GM21423 (cell line): ENCODE measurements at regions not wholly inside any gene's neighbourhood (a gene's known extent, or its start where the extent isn't known, plus 50 kb on each side); places are given as distances from the start of the nearest gene placed in this dataset.

Experiments used
- ATAC-seq: cut with Tn5 transposase; IDR thresholded peaks from one replicate; pipeline ENCODE4 v1.9.1; 2021; ENCODE audit warnings: mild to moderate bottlenecking, moderate library complexity; ENCODE audit not compliant: unreplicated experiment

DNA sequence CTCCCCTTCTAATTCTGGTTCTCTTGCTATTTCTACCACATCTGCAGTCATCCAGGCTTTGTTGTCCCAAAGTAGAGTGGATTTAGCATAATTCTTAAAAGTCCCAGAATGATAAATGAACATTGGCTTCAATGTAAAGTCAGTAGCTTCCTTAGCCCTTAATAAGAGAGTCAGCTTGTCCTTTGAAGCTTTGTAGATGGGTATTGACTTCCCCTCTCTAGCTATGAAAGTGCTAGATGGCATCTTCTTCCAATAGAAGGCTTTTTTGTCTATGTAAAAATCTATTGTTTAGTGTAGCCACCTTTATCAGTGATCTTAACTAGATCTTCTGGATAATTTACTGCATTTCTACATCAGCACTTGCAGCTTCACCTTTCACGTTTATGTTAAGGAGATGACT lies 181.4 kb upstream of the B3GALT2 start:
- peak; percentile 29 for ATAC-seq

DNA sequence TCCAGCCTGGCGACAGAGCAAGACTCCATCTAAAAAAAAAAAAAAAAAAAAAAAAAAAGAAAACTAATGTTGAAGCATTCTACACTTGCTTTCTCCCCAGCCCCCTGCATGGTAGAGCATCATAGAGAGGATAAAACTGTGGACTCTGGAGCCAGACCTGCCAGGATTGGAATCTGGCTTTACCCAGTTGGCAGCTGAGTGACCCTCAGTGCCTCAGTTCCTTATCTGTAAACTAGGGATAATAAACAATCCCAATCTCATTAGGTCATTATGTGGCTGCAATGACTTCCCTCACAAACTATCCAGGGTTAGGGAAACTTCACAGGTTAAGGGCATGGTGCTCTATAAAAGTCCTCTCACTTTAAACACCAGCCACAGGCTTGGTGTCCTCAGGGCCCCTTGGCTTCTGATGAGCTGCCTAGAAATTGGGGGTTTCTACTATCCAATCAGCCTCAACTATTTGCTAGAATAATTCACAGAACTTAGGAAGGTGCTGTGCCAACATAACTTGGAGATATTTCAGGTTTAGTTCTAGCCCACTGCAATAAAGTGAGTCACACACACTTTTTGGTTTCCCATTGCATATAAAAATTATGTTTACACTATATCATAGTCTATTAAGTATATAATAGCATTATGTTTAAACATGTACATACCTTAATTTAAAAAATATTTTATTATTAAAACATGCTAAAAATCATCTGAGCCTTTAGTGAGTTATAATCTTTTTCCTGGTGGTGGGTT lies 180.5 kb upstream of the B3GALT2 start:
- no peak for ATAC-seq

GRCh38 chr1:193365966-193366365 lies 179.6 kb upstream of the B3GALT2 start:
- ATAC-seq, result no peak

GRCh38 chr1:193359631-193360030 lies 173.2 kb upstream of the B3GALT2 start:
- no peak for ATAC-seq

GRCh38 chr1:193358419-193358818 lies 172.0 kb upstream of the B3GALT2 start:
- no peak for ATAC-seq

DNA sequence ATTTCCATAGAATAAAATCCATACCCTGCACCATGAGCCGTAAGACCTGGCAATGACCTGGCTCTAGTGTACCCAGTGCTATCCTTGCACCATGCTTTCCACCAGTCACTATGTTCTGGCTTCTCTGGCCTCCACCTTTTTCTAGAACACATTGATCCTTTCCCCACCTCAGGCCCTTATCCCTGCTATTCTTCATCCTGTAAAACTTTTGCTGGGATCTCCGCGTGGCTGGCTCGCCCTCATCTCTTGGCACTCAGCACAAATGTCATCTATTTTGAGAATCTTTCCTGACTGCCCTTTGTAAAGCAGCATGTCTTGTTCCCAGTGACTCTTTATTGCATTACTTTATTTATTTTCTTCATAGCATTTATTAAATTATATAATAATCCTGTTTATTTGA lies 169.8 kb upstream of the B3GALT2 start:
- ATAC-seq, result no peak

DNA sequence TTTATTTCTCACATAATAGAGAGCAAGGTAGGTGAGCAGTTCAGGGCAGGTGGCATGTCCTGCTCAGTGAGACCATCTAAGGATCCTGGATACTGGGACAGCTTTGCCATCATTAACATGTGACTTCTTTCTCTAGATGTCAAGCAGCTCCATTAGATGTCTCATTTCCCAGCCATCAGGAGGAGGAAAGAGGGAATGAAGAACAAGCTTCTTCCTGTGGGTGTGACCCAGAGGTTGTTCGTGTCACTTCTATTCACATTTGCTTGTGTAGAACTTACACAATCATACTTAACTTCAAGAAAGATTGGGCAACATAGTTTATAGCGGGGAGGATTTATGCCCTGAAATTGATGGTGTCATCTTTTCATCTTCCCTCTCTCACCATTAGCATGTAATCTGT lies 169.2 kb upstream of the B3GALT2 start:
- ATAC-seq, result no peak

- no peak for ATAC-seq
Observed at GRCh38 chr1:193355178-193355577, 168.8 kb upstream of the B3GALT2 start.

DNA sequence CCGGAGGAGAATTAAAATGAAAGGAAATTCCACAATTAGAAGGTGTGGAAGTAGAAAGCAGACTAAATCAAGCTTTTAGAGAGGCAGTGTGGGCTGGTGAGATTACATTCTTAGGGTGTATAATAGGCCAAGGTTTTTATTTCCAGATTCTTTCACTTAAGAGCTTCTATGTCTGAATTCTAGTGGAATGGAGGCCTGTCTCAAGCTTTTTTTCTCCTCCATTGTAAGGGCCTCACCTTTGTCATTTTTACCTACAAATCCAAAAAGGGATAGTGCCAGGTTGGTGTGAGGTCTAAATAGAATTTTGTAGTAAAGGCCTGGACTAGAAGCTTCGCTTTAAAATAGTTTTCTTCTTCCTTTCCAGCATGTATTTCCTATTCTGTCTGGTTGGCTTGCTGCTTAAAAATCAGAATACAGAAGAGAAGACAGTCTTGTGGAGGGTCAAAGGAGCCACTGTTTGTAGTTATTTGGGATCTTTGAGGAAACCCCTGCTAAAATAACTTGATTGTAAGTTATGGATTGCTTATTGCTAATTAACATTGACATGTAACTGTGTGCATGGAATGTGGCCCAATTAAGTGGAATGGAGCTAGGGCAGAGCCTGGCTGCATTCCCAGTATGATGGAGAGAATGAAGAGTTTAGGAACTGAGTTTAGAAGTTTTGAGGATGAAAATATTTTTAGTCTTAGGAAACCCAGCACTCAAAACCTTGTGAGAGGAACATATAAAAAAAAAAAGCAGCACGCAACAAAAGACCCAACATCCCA lies 162.5 kb upstream of the B3GALT2 start:
- ATAC-seq, result no peak

DNA sequence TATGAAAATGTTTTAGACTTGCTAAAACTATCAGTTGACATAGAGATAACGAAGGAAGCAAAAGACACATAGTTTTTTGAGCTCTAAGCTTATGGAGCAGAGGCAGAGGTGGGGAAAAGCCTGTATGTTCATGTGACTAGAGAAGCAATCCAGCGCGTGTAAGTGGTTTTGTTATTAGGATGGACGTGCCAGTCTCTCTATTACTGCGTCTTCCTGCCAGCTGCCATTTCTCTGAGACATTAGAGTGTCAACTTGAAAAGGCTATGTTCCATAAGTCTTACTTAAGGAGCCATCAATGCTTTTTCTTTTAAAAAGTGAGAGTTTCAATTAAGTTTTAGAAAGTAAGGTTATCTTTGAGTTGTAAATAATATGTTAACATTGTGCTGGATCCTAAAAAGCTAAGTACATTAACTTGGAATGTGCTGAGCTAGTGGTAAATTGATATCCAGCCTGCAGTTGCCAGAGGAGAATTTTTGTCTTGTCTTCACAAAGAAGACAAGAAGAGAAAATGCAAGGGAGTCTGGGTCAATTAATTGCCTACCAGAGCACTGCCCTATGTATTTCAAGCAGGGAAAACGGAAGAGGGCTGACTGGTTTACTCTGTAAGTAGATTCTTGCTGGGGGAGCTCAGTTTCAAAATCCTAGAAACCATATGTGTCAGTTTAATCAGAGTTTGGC lies 161.8 kb upstream of the B3GALT2 start:
- ATAC-seq, result no peak

- no peak for ATAC-seq
Observed at GRCh38 chr1:193346085-193346484, 159.7 kb upstream of the B3GALT2 start.

DNA sequence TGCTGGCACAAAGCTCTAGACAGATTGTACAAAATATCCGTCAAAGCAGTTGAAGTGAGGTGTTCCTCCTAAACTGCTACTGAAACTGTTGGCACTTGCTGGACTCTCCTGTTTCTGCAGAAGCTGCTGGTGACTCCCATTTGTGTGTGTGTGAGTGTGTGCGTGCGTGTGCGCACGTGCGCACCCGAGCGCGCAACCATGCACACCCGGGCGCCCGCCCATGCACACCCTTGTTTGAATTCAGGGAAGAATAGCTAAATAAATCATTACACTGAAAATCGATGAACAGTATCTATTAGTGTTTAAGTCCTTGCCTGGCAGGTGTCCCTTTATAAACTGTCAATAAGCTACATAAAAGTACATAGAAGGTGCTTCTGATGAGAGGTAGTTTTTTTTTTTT lies 156.4 kb upstream of the B3GALT2 start:
- ATAC-seq, result no peak

DNA sequence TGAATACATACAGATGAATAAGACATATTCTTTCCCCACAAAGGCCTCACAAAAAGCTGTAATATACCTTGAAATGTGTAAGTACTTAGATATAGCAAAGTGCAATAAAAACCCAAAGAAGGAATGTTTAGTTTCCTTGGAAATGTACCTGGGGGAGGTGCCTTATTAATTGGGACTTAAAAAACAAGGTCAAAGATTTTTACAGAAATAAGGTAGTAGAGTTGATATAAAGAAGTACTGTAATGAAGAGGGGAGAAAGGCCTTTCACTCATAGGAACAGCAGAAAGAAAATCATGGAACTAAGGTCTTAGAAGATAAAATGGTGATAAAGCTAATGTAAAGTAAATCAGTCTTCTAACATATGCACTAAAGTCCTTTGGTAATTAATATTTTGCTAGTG lies 153.9 kb upstream of the B3GALT2 start:
- ATAC-seq, result no peak

DNA sequence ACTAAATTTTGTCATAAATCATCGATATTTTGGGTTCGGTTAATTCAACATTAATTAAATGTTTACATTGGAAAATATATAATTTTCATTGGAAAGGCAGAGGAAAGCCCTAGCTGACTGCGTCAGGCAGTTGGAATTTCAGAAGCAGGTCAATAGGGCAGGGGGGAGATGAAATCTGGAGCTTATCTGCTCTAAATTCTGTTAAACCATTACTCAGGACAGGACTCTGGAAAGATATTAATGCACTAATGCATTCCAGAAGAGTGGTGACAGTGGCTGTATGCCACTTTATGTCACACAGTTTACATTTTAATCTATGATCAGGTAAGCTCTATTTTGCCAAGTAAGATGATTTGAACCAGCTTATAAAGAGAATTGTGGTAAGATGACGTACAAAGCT lies 153.0 kb upstream of the B3GALT2 start:
- ATAC-seq, result no peak

DNA sequence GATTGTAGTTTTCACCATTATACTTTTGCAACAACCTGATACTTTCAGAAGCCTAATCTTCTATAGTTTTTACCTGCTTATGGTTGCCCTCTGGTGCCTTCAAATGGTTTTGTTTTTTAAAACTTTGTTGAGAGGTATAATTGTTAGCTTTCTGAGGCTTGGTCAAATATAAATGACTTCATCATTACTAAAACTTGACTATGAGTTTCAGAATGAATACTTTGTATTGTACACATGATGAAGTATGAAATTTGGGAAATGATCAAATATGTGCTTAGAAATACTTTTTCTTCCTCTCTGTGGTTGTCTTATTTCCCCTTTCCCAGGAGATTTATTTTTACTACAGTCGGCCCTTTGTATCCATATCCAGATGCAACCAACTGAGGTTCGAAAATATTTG lies 151.8 kb upstream of the B3GALT2 start:
- ATAC-seq, result no peak

GRCh38 chr1:193335806-193336428 lies 149.5 kb upstream of the B3GALT2 start:
- no peak for ATAC-seq

GRCh38 chr1:193333166-193333565 lies 146.8 kb upstream of the B3GALT2 start:
- ATAC-seq, result no peak

- no peak for ATAC-seq
Observed at GRCh38 chr1:193326296-193326695, 139.9 kb upstream of the B3GALT2 start.

DNA sequence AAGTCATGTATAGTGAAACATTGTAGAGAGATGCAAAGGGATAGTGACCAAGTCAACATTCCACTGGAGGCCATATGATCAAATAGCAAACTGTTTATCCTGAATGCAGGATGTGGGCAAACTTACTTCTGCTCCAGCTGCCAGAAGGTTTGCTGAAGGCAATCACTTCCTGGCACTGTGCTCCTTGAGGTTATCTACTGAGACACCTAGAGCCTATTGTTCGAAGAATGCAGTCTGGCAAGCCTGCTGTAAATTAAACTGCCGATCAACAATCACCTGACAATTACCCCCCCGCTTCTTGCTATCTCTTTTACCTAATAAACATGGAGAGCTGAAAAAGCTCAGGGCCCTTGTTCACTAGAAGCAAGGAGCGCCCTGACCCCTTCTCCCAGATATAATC lies 139.4 kb upstream of the B3GALT2 start:
- ATAC-seq, result no peak

- no peak for ATAC-seq
Observed at GRCh38 chr1:193325042-193325441, 138.6 kb upstream of the B3GALT2 start.

- ATAC-seq, result no peak
Observed at GRCh38 chr1:193322211-193322610, 135.8 kb upstream of the B3GALT2 start.
